HL-60 (cell line): ENCODE measurements at regions not wholly inside any gene's neighbourhood (a gene's known extent, or its start where the extent isn't known, plus 50 kb on each side); places are given as distances from the start of the nearest gene placed in this dataset.

Experiments
- GABPA ChIP-seq: IDR thresholded peaks from 2 replicates; pipeline ENCODE4 v1.6.1; 2012; ENCODE audit warnings: low read depth
- POLR2AphosphoS5 ChIP-seq: IDR thresholded peaks from 2 replicates; pipeline ENCODE4 v1.6.1; 2012; ENCODE audit warnings: low read depth
- REST ChIP-seq: IDR thresholded peaks from 2 replicates; pipeline ENCODE4 v1.6.1; 2012; ENCODE audit warnings: low read depth; ENCODE audit not compliant: insufficient replicate concordance
- SPI1 ChIP-seq: IDR thresholded peaks from 2 replicates; pipeline ENCODE4 v1.6.1; 2012; ENCODE audit warnings: low read depth, mild to moderate bottlenecking, borderline replicate concordance
- TF ChIP-seq, protein P1 (sequence below): IDR thresholded peaks from one replicate; pipeline ENCODE4 v1.5.1; 2011; ENCODE audit warnings: low read length, control low read depth, inconsistent platforms; ENCODE audit not compliant: insufficient read depth

GRCh38 chr1:204801211-204801610 lies 69.5 kb upstream of the NFASC start:
- TF ChIP-seq, protein P1, sequence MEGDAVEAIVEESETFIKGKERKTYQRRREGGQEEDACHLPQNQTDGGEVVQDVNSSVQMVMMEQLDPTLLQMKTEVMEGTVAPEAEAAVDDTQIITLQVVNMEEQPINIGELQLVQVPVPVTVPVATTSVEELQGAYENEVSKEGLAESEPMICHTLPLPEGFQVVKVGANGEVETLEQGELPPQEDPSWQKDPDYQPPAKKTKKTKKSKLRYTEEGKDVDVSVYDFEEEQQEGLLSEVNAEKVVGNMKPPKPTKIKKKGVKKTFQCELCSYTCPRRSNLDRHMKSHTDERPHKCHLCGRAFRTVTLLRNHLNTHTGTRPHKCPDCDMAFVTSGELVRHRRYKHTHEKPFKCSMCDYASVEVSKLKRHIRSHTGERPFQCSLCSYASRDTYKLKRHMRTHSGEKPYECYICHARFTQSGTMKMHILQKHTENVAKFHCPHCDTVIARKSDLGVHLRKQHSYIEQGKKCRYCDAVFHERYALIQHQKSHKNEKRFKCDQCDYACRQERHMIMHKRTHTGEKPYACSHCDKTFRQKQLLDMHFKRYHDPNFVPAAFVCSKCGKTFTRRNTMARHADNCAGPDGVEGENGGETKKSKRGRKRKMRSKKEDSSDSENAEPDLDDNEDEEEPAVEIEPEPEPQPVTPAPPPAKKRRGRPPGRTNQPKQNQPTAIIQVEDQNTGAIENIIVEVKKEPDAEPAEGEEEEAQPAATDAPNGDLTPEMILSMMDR = no peak
- no peak for TF ChIP-seq REST
- TF ChIP-seq GABPA = no peak
- no peak for TF ChIP-seq POLR2AphosphoS5
- TF ChIP-seq SPI1 = no peak
